WTC11 (cell line): ENCODE measurements at regions not wholly inside any gene's neighbourhood (a gene's known extent, or its start where the extent isn't known, plus 50 kb on each side); places are given as distances from the start of the nearest gene placed in this dataset.

Source experiments
- ATAC-seq: fragments of 200-7000 bp; cut with Tn5 transposase; 2 replicates; pipeline ENCODE4 v1.10.0; 2021; ENCODE audit warnings: mild to moderate bottlenecking, moderate library complexity
- CTCF ChIA-PET: fragments of 300-600 bp; sonication (Branson Sonifier 250); formaldehyde crosslinking; loops from one replicate; lab custom pipeline; 2021; ENCODE audit warnings: antibody characterized with exemption; lab: Charles Lee
- POLR2A ChIA-PET: fragments of 350-600 bp; sonication (Branson Sonifier 250); formaldehyde crosslinking; loops from one replicate; lab custom pipeline; 2021; ENCODE audit warnings: antibody characterized with exemption; lab: Charles Lee
- DNase-seq: peaks from one replicate; pipeline ENCODE4 v3.0.0; 2021; ENCODE audit warnings: low spot score
- H3K27ac Mint-ChIP-seq: 2 replicates; pipeline ENCODE4 v1.8.0; 2021; ENCODE audit warnings: mixed read lengths
- H3K27me3 Mint-ChIP-seq: 2 replicates; pipeline ENCODE4 v1.8.0; 2021; ENCODE audit warnings: low read depth, mild to moderate bottlenecking, moderate library complexity, mixed read lengths
- H3K36me3 Mint-ChIP-seq: 2 replicates; pipeline ENCODE4 v1.8.0; 2021; ENCODE audit warnings: mixed read lengths
- H3K4me1 Mint-ChIP-seq: 2 replicates; pipeline ENCODE4 v1.8.0; 2022; ENCODE audit warnings: mixed read lengths
- H3K4me3 Mint-ChIP-seq: 2 replicates; pipeline ENCODE4 v1.8.0; 2021; ENCODE audit warnings: mild to moderate bottlenecking, moderate library complexity, mixed read lengths
- H3K9me3 Mint-ChIP-seq: 2 replicates; pipeline ENCODE4 v1.8.0; 2021; ENCODE audit warnings: mixed read lengths
- AFF4 ChIP-seq: sonication (generic); formaldehyde crosslinking; IDR thresholded peaks from 2 replicates; pipeline ENCODE4 v1.8.1; 2023; ENCODE audit warnings: mild to moderate bottlenecking, missing genetic modification reagents, borderline replicate concordance
- ATF2 ChIP-seq: sonication (generic); formaldehyde crosslinking; IDR thresholded peaks from 2 replicates; pipeline ENCODE4 v1.8.1; 2022; ENCODE audit warnings: low read depth, missing genetic modification reagents, borderline replicate concordance
- CBFB ChIP-seq: sonication (generic); formaldehyde crosslinking; IDR thresholded peaks from 2 replicates; pipeline ENCODE4 v1.8.1; 2022; ENCODE audit warnings: mild to moderate bottlenecking, low read depth, missing genetic modification reagents
- CTCF ChIP-seq: fragments of 200-600 bp; IDR thresholded peaks from 2 replicates; pipeline ENCODE4 v1.8.0; 2022; ENCODE audit warnings: antibody characterized with exemption
- ESRRA ChIP-seq: sonication (generic); formaldehyde crosslinking; IDR thresholded peaks from 2 replicates; pipeline ENCODE4 v1.8.1; 2022; ENCODE audit warnings: mild to moderate bottlenecking, missing genetic modification reagents, borderline replicate concordance
- GTF2I ChIP-seq: fragments of 250-450 bp; sonication (Bioruptor Pico); conservative IDR thresholded peaks from 2 replicates; pipeline ENCODE4 v1.4.0; 2021; ENCODE audit warnings: mild to moderate bottlenecking
- IRF2 ChIP-seq: sonication (generic); formaldehyde crosslinking; IDR thresholded peaks from 2 replicates; pipeline ENCODE4 v1.8.0; 2022; ENCODE audit warnings: low read depth, missing genetic modification reagents, borderline replicate concordance
- ZNF416 ChIP-seq: fragments of 250-450 bp; sonication (Bioruptor Pico); IDR thresholded peaks from 2 replicates; pipeline ENCODE4 v1.9.0; 2021; ENCODE audit warnings: mild to moderate bottlenecking, inconsistent platforms

- no peak for TF ChIP-seq ATF2 (CRISPR knock-in tag)
- no peak for TF ChIP-seq IRF2 (CRISPR knock-in tag)
- TF ChIP-seq AFF4: no peak
- TF ChIP-seq ZNF416 (CRISPR knock-in tag): no peak
- no peak for TF ChIP-seq GTF2I
Measured at GRCh38 chr1:182200025-182200812, 138.7 kb upstream of the ZNF648 start (continued).

- Mint-ChIP-seq H3K27ac (no peak overlapping the region), H3K4me1 (no peaks in the 10 kb centered on the region; the same call in none of the 2 replicates), H3K4me3 (no peak overlapping the region), H3K27me3 (no peaks in the 10 kb centered on the region), H3K36me3 (no peaks in the 10 kb centered on the region), H3K9me3 (0 out of 2 replicates have a peak, but pooled peaks cover 4% of the 10 kb centered on the region)
- ChIA-PET POLR2A (interaction anchor here (1.2 kb wide), 1 partner anchor 194 kb away, joined by 4 read pairs; the partner anchor contains the start of gene GLUL), CTCF (interaction anchor here (0.6 to 3.7 kb wide), 35 partner anchors 9 to 1175 kb away, joined by 3 to 64 read pairs (median 4); no protein-coding TSS in a partner anchor)
- no peak for DNase-seq
- TF ChIP-seq ESRRA: no peak
- peak; percentile 27; the same call in 1 of the 2 replicates for TF ChIP-seq CTCF
- ATAC-seq: peak; percentile 67
Measured at GRCh38 chr1:182198006-182198605, 136.6 kb upstream of the ZNF648 start.

- Mint-ChIP-seq H3K36me3 (no peaks in the 10 kb centered on the region), H3K27me3 (no peaks in the 10 kb centered on the region), H3K9me3 (0 out of 2 replicates have a peak, but pooled peaks cover 4% of the 10 kb centered on the region), H3K27ac (no peak overlapping the region), H3K4me3 (no peak overlapping the region), H3K4me1 (no peaks in the 10 kb centered on the region; the same call in none of the 2 replicates)
- CTCF ChIA-PET: interaction anchor here (0.6 to 3.7 kb wide), 35 partner anchors 8 to 1174 kb away, joined by 3 to 64 read pairs (median 4); no protein-coding TSS in a partner anchor
- POLR2A ChIA-PET: interaction anchor here (1.2 kb wide), 1 partner anchor 195 kb away, joined by 4 read pairs; the partner anchor contains the start of gene GLUL
- DNase-seq (no peak), ATAC-seq (no peak; the same call in 1 of the 2 replicates)
- TF ChIP-seq CTCF: no peak
- no peak for TF ChIP-seq CBFB
Measured at GRCh38 chr1:182196897-182197870, 135.7 kb upstream of the ZNF648 start.
